ENCODE measurements at regions not wholly inside any gene's neighbourhood (a gene's known extent, or its start where the extent isn't known, plus 50 kb on each side); places are given as distances from the start of the nearest gene placed in this dataset.
"Not testable (repeated sequence)": the region's sequence is repeated elsewhere in the genome, so short reads cannot be mapped to it uniquely, and the experiment has no call there.

GRCh38 chr5:155665361-155665760, 651.8 kb downstream of the KIF4B start:
- DNase-seq (ENCODE audit: low read depth, low spot score): no peak
- in situ Hi-C loops (cut with HindIII; ENCODE audit: low pct_unique_long_range_greater_than_20kb, low sequenced_read_pairs): no loop called here

GRCh38 chr5:155672001-155672400, 655.0 kb upstream of the SGCD start:
- in situ Hi-C loops (cut with HindIII; ENCODE audit: low pct_unique_long_range_greater_than_20kb, low sequenced_read_pairs): not testable (repeated sequence)

GRCh38 chr5:155676967-155677366, 650.0 kb upstream of the SGCD start:
- no peak for DNase-seq (ENCODE audit: low read depth, low spot score)
- in situ Hi-C loops (cut with HindIII; ENCODE audit: low pct_unique_long_range_greater_than_20kb, low sequenced_read_pairs): no loop called here

More at GRCh38 chr5:155672001-155672400, 655.0 kb upstream of the SGCD start:
- DNase-seq (ENCODE audit: low read depth, low spot score): not testable (repeated sequence)

- DNase-seq (ENCODE audit: low read depth, low spot score): no peak
- in situ Hi-C loops (cut with HindIII; ENCODE audit: low pct_unique_long_range_greater_than_20kb, low sequenced_read_pairs): no loop called here
Observed at GRCh38 chr5:155678371-155678770, 648.6 kb upstream of the SGCD start.

- no peak for DNase-seq (ENCODE audit: low read depth, low spot score)
- in situ Hi-C loops (cut with HindIII; ENCODE audit: low pct_unique_long_range_greater_than_20kb, low sequenced_read_pairs): no loop called here
Observed at GRCh38 chr5:155679530-155679929, 647.4 kb upstream of the SGCD start.

GRCh38 chr5:155684417-155684816, 642.5 kb upstream of the SGCD start:
- no peak for DNase-seq (ENCODE audit: low read depth, low spot score)
- in situ Hi-C loops (cut with HindIII; ENCODE audit: low pct_unique_long_range_greater_than_20kb, low sequenced_read_pairs): no loop called here

- no peak for DNase-seq (ENCODE audit: low read depth, low spot score)
- in situ Hi-C loops (cut with HindIII; ENCODE audit: low pct_unique_long_range_greater_than_20kb, low sequenced_read_pairs): no loop called here
Observed at GRCh38 chr5:155686131-155686530, 640.8 kb upstream of the SGCD start.

GRCh38 chr5:155689406-155689805, 637.6 kb upstream of the SGCD start:
- no peak for DNase-seq (ENCODE audit: low read depth, low spot score)
- in situ Hi-C loops (cut with HindIII; ENCODE audit: low pct_unique_long_range_greater_than_20kb, low sequenced_read_pairs): no loop called here

- no peak for DNase-seq (ENCODE audit: low read depth, low spot score)
- in situ Hi-C loops (cut with HindIII; ENCODE audit: low pct_unique_long_range_greater_than_20kb, low sequenced_read_pairs): no loop called here
Observed at GRCh38 chr5:155696362-155696761, 630.6 kb upstream of the SGCD start.

GRCh38 chr5:155697236-155697635, 629.7 kb upstream of the SGCD start:
- in situ Hi-C loops (cut with HindIII; ENCODE audit: low pct_unique_long_range_greater_than_20kb, low sequenced_read_pairs): no loop called here
- no peak for DNase-seq (ENCODE audit: low read depth, low spot score)

- in situ Hi-C loops (cut with HindIII; ENCODE audit: low pct_unique_long_range_greater_than_20kb, low sequenced_read_pairs): no loop called here
- peak; percentile 2 for DNase-seq (ENCODE audit: low read depth, low spot score)
Observed at GRCh38 chr5:155699385-155699784, 627.6 kb upstream of the SGCD start.

- in situ Hi-C loops (cut with HindIII; ENCODE audit: low pct_unique_long_range_greater_than_20kb, low sequenced_read_pairs): no loop called here
- DNase-seq (ENCODE audit: low read depth, low spot score): peak; percentile 38
Observed at GRCh38 chr5:155700333-155700732, 626.6 kb upstream of the SGCD start.

GRCh38 chr5:155711882-155712281, 615.1 kb upstream of the SGCD start:
- in situ Hi-C loops (cut with HindIII; ENCODE audit: low pct_unique_long_range_greater_than_20kb, low sequenced_read_pairs): no loop called here
- DNase-seq (ENCODE audit: low read depth, low spot score): no peak

GRCh38 chr5:155714435-155714834, 612.5 kb upstream of the SGCD start:
- DNase-seq (ENCODE audit: low read depth, low spot score); in situ Hi-C loops (cut with HindIII; ENCODE audit: low pct_unique_long_range_greater_than_20kb, low sequenced_read_pairs): not testable (repeated sequence)

- in situ Hi-C loops (cut with HindIII; ENCODE audit: low pct_unique_long_range_greater_than_20kb, low sequenced_read_pairs): no loop called here
- DNase-seq (ENCODE audit: low read depth, low spot score): no peak
Observed at GRCh38 chr5:155726267-155726666, 600.7 kb upstream of the SGCD start.

GRCh38 chr5:155727512-155728145, 599.3 kb upstream of the SGCD start:
- in situ Hi-C loops (cut with HindIII; ENCODE audit: low pct_unique_long_range_greater_than_20kb, low sequenced_read_pairs): no loop called here
- no peak for DNase-seq (ENCODE audit: low read depth, low spot score)

GRCh38 chr5:155728146-155728856, 598.7 kb upstream of the SGCD start:
- no peak for DNase-seq (ENCODE audit: low read depth, low spot score)
- in situ Hi-C loops (cut with HindIII; ENCODE audit: low pct_unique_long_range_greater_than_20kb, low sequenced_read_pairs): no loop called here

GRCh38 chr5:155728857-155729683, 597.9 kb upstream of the SGCD start:
- no peak for DNase-seq (ENCODE audit: low read depth, low spot score)
- in situ Hi-C loops (cut with HindIII; ENCODE audit: low pct_unique_long_range_greater_than_20kb, low sequenced_read_pairs): no loop called here

- DNase-seq (ENCODE audit: low read depth, low spot score): peak; percentile 63
- in situ Hi-C loops (cut with HindIII; ENCODE audit: low pct_unique_long_range_greater_than_20kb, low sequenced_read_pairs): no loop called here
Observed at GRCh38 chr5:155729684-155730059, 597.3 kb upstream of the SGCD start.
